ENCODE measurements at regions not wholly inside any gene's neighbourhood (a gene's known extent, or its start where the extent isn't known, plus 50 kb on each side); places are given as distances from the start of the nearest gene placed in this dataset.

GRCh38 chr13:64480672-64481071 lies 2749.5 kb downstream of the PCDH9 start:
- TF ChIP-seq, protein P1, sequence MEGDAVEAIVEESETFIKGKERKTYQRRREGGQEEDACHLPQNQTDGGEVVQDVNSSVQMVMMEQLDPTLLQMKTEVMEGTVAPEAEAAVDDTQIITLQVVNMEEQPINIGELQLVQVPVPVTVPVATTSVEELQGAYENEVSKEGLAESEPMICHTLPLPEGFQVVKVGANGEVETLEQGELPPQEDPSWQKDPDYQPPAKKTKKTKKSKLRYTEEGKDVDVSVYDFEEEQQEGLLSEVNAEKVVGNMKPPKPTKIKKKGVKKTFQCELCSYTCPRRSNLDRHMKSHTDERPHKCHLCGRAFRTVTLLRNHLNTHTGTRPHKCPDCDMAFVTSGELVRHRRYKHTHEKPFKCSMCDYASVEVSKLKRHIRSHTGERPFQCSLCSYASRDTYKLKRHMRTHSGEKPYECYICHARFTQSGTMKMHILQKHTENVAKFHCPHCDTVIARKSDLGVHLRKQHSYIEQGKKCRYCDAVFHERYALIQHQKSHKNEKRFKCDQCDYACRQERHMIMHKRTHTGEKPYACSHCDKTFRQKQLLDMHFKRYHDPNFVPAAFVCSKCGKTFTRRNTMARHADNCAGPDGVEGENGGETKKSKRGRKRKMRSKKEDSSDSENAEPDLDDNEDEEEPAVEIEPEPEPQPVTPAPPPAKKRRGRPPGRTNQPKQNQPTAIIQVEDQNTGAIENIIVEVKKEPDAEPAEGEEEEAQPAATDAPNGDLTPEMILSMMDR (conservative IDR thresholded peaks at IDR 0.05), result no peak
- Histone ChIP-seq H3K79me2 (ENCODE audit: insufficient read depth, low read length) (no peaks in the 10 kb centered on the region), H4K8ac (replicated peaks; ENCODE audit: insufficient read length, low read depth, low read length) (no peak overlapping the region), H3K4me2 (ENCODE audit: insufficient read depth, insufficient read length, low read length) (no peak overlapping the region), H3T11ph (ENCODE audit: low read length) (no peak overlapping the region), H3K27ac (ENCODE audit: insufficient read length, low read depth, low read length) (no peak overlapping the region), H3K23ac (ENCODE audit: insufficient read length, low read depth, low read length) (no peak overlapping the region), H3K18ac (ENCODE audit: insufficient read length, low read depth, low read length) (no peak overlapping the region), H3K9ac (ENCODE audit: extremely low read depth, insufficient read length, low read length) (no peak overlapping the region), H2BK120ac (ENCODE audit: low read depth, low read length, poor library complexity, severe bottlenecking) (no peak overlapping the region), H3K4me1 (ENCODE audit: insufficient read depth, low read length) (peaks cover 3% of the 10 kb centered on the region; the same call in 1 of the 2 replicates), H3K14ac (ENCODE audit: insufficient read depth, low read length) (no peak overlapping the region), H3K27me3 (ENCODE audit: insufficient read depth, low read length) (no peaks in the 10 kb centered on the region), H3K4ac (ENCODE audit: low read depth, low read length) (no peak overlapping the region), H2AK5ac (ENCODE audit: insufficient read length, low read length) (no peak overlapping the region), H3K9me3 (ENCODE audit: control insufficient read depth, low read depth, low read length) (no peaks in the 10 kb centered on the region), H2BK5ac (ENCODE audit: insufficient read length, low read length) (no peak overlapping the region), H2AFZ (ENCODE audit: low read length) (no peak overlapping the region), H2BK20ac (ENCODE audit: low read depth, low read length, poor library complexity, severe bottlenecking) (no peak overlapping the region), H3K56ac (ENCODE audit: insufficient read length, low read depth, low read length) (no peak overlapping the region), H2BK15ac (ENCODE audit: low read depth, low read length) (no peak overlapping the region), H4K20me1 (ENCODE audit: control insufficient read depth, insufficient read depth, insufficient read length) (no peaks in the 10 kb centered on the region), H4K5ac (ENCODE audit: insufficient read length, low read depth, low read length) (no peak overlapping the region), H3K79me1 (ENCODE audit: insufficient read depth, low read depth, low read length, poor library complexity, severe bottlenecking) (no peaks in the 10 kb centered on the region), H3K23me2 (ENCODE audit: insufficient read length, low read depth, low read length, poor library complexity, severe bottlenecking) (no peaks in the 10 kb centered on the region), H2BK12ac (ENCODE audit: insufficient read length, low read depth, low read length) (no peak overlapping the region), H4K91ac (ENCODE audit: insufficient read length, low read depth, low read length) (no peak overlapping the region)
- WGBS (ENCODE audit: extremely low coverage, insufficient read length, low lambda C conversion rate), result no CpG with 5 or more reads among the region's 1 CpG
- Mint-ChIP-seq H3K4me3 (no peak overlapping the region), H3K27me3 (ENCODE audit: low read depth) (no peaks in the 10 kb centered on the region), H3K9me3 (peaks cover 5 to 6% of the 10 kb centered on the region in 2 experiments), H3K36me3 (ENCODE audit: insufficient read depth in 1 of 3, low read depth in 3 of 3) (peaks cover 0 to 8% (median 7%) of the 10 kb centered on the region in 3 experiments; a peak in 5 of 7 replicates), H3K4me1 (peaks cover 10 to 12% of the 10 kb centered on the region in 2 experiments; a peak in 3 of 4 replicates), H3K27ac (no peak overlapping the region)
- DNase-seq, result no peak
